ENCODE measurements at regions not wholly inside any gene's neighbourhood (a gene's known extent, or its start where the extent isn't known, plus 50 kb on each side); places are given as distances from the start of the nearest gene placed in this dataset.

- 7% methylated on average over 2 of the region's 2 CpGs for WGBS (ENCODE audit: low lambda C conversion rate)
- Histone ChIP-seq H3K4me1 (ENCODE audit: control insufficient read depth in 1 of 2, insufficient read depth in 2 of 2, low read depth in 1 of 2, low read length in 1 of 2) (peaks cover 0 to 8% of the 10 kb centered on the region in 2 experiments; a peak in 1 of 4 replicates), H4K20me1 (ENCODE audit: insufficient read depth) (no peaks in the 10 kb centered on the region), H3K36me3 (replicated peaks in 1 of 2; ENCODE audit: control insufficient read depth in 1 of 2, insufficient read depth in 2 of 2, low read length in 1 of 2) (no peaks in the 10 kb centered on the region), H3K9me3 (no peaks in the 10 kb centered on the region), H3K4me2 (no peak overlapping the region), H3K4me3 (ENCODE audit: low read depth in 2 of 2, low read length in 1 of 2) (no peak overlapping the region), H3K27me3 (ENCODE audit: insufficient read depth) (no peaks in the 10 kb centered on the region), H2AFZ (ENCODE audit: low read depth) (no peak overlapping the region), H3K9ac (no peak overlapping the region), H3K27ac (ENCODE audit: low read depth in 2 of 2, low read length in 1 of 2) (no peak overlapping the region), H3F3A (replicated peaks; ENCODE audit: insufficient read depth) (no peaks in the 10 kb centered on the region), H3K79me2 (ENCODE audit: insufficient read depth) (no peaks in the 10 kb centered on the region), H3K9me2 (no peaks in the 10 kb centered on the region)
- DNase-seq = no peak
- TF ChIP-seq ELF1 (IDR thresholded peaks at IDR 0.05) (no peak), EP300 (IDR thresholded peaks at IDR 0.05; ENCODE audit: borderline replicate concordance in 1 of 2, low read depth in 1 of 2, low read length in 1 of 2) (no peak), NFIC (IDR thresholded peaks at IDR 0.05; ENCODE audit: borderline replicate concordance) (no peak), YY1 (IDR thresholded peaks at IDR 0.05; ENCODE audit: low read depth) (no peak), SIN3A (IDR thresholded peaks at IDR 0.05; ENCODE audit: borderline replicate concordance, low read depth, low read length) (no peak), GABPA (IDR thresholded peaks at IDR 0.05; ENCODE audit: low read depth) (no peak), REST (IDR thresholded peaks at IDR 0.05; ENCODE audit: low read depth, low read length) (no peak), FOXJ3 (CRISPR knock-in tag; IDR thresholded peaks at IDR 0.05) (no peak), MXI1 (IDR thresholded peaks at IDR 0.05; ENCODE audit: low read depth, low read length) (no peak)
- POLR2A ChIA-PET = no interaction called here
- CTCF ChIA-PET = no interaction called here
Measured at GRCh38 chr6:40263970-40264369, 323.2 kb downstream of the LRFN2 start.

- H2AFZ ChIP-seq (ENCODE audit: low read depth) = no peak overlapping the region
- H3K4me2 ChIP-seq = no peak overlapping the region
- H3F3A ChIP-seq (replicated peaks; ENCODE audit: insufficient read depth) = no peaks in the 10 kb centered on the region
- H3K79me2 ChIP-seq (ENCODE audit: insufficient read depth) = no peaks in the 10 kb centered on the region
- no peak for DNase-seq
- H3K4me1 ChIP-seq (ENCODE audit: control insufficient read depth in 1 of 2, insufficient read depth in 2 of 2, low read depth in 1 of 2, low read length in 1 of 2) = peaks cover 0 to 5% of the 10 kb centered on the region in 2 experiments; a peak in 1 of 4 replicates
- H3K9me2 ChIP-seq = no peaks in the 10 kb centered on the region
- 67% methylated on average over 1 of the region's 1 CpG for WGBS (ENCODE audit: low lambda C conversion rate)
- CTCF ChIA-PET = no interaction called here
- no peaks in the 10 kb centered on the region for H3K36me3 ChIP-seq (replicated peaks in 1 of 2; ENCODE audit: control insufficient read depth in 1 of 2, insufficient read depth in 2 of 2, low read length in 1 of 2)
- no peak overlapping the region for H3K9ac ChIP-seq
- H3K4me3 ChIP-seq (ENCODE audit: low read depth in 2 of 2, low read length in 1 of 2) = no peak overlapping the region
- no peaks in the 10 kb centered on the region for H3K9me3 ChIP-seq
- TF ChIP-seq EP300 (IDR thresholded peaks at IDR 0.05; ENCODE audit: borderline replicate concordance in 1 of 2, low read depth in 1 of 2, low read length in 1 of 2) (no peak), MXI1 (IDR thresholded peaks at IDR 0.05; ENCODE audit: low read depth, low read length) (no peak)
- no peaks in the 10 kb centered on the region for H4K20me1 ChIP-seq (ENCODE audit: insufficient read depth)
- POLR2A ChIA-PET = no interaction called here
- H3K27me3 ChIP-seq (ENCODE audit: insufficient read depth) = no peaks in the 10 kb centered on the region
- no peak overlapping the region for H3K27ac ChIP-seq (ENCODE audit: low read depth in 2 of 2, low read length in 1 of 2)
Measured at GRCh38 chr6:40262363-40262762, 324.8 kb downstream of the LRFN2 start.

DNA sequence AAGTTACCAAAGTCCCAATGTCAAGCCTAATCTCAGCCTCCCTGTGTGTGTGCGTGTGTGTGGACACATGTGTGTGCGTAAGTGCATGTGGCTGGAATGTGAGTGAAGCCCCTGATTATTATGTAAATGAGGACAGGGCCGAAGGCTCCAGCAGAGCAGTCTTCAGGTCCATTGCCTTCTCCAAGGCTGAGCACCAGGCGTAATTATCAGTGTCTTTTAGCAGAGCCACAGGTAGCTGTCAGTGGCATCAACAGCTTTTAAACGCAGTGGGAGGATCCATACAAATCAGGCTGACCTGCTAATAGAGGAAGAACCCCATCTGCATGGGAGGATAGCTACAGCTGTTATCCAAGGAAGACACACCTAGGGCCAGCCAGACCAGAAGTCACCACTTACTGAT is 324.3 kb upstream of the MOCS1 start:
- WGBS (ENCODE audit: low lambda C conversion rate) = 41% methylated on average over 5 of the region's 5 CpGs
- H3K79me2 ChIP-seq (ENCODE audit: insufficient read depth) = no peaks in the 10 kb centered on the region
- TF ChIP-seq TCF12 (IDR thresholded peaks at IDR 0.05) = no peak
- TF ChIP-seq, protein P1, sequence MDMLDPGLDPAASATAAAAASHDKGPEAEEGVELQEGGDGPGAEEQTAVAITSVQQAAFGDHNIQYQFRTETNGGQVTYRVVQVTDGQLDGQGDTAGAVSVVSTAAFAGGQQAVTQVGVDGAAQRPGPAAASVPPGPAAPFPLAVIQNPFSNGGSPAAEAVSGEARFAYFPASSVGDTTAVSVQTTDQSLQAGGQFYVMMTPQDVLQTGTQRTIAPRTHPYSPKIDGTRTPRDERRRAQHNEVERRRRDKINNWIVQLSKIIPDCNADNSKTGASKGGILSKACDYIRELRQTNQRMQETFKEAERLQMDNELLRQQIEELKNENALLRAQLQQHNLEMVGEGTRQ (IDR thresholded peaks at IDR 0.05; ENCODE audit: borderline replicate concordance, low read depth, low read length) = no peak
- TF ChIP-seq PBX3 (IDR thresholded peaks at IDR 0.05) = no peak
- TF ChIP-seq MAX (IDR thresholded peaks at IDR 0.05; ENCODE audit: low read depth) = no peak
- TF ChIP-seq IRF3 (IDR thresholded peaks at IDR 0.05; ENCODE audit: low read depth, low read length) = no peak
- TF ChIP-seq FOXM1 (IDR thresholded peaks at IDR 0.05; ENCODE audit: low read depth) = no peak
- no peak for TF ChIP-seq RXRA (IDR thresholded peaks at IDR 0.05; ENCODE audit: borderline replicate concordance, low read depth)
- TF ChIP-seq ELF1 (IDR thresholded peaks at IDR 0.05) = no peak
- TF ChIP-seq RAD21 (IDR thresholded peaks at IDR 0.05; ENCODE audit: low read length) = no peak

More for the DNA sequence above, 324.3 kb upstream of the MOCS1 start:
- CTCF ChIA-PET = no interaction called here
- no peaks in the 10 kb centered on the region for H4K20me1 ChIP-seq (ENCODE audit: insufficient read depth)
- no peak overlapping the region for H3K4me3 ChIP-seq (ENCODE audit: low read depth in 2 of 2, low read length in 1 of 2)
- no peak overlapping the region for H3K9ac ChIP-seq
- no peaks in the 10 kb centered on the region for H3K9me2 ChIP-seq
- DNase-seq = no peak
- no peaks in the 10 kb centered on the region for H3K27me3 ChIP-seq (ENCODE audit: insufficient read depth)
- H3K4me1 ChIP-seq (ENCODE audit: control insufficient read depth in 1 of 2, insufficient read depth in 2 of 2, low read depth in 1 of 2, low read length in 1 of 2) = no peaks in the 10 kb centered on the region; a peak in 1 of 4 replicates
- H3F3A ChIP-seq (replicated peaks; ENCODE audit: insufficient read depth) = no peaks in the 10 kb centered on the region
- H3K36me3 ChIP-seq (replicated peaks in 1 of 2; ENCODE audit: control insufficient read depth in 1 of 2, insufficient read depth in 2 of 2, low read length in 1 of 2) = no peaks in the 10 kb centered on the region
- POLR2A ChIA-PET = no interaction called here
- H3K4me2 ChIP-seq = no peak overlapping the region
- no peak overlapping the region for H2AFZ ChIP-seq (ENCODE audit: low read depth)
- no peaks in the 10 kb centered on the region for H3K9me3 ChIP-seq
- H3K27ac ChIP-seq (ENCODE audit: low read depth in 2 of 2, low read length in 1 of 2) = no peak overlapping the region
